Keratinocyte (primary cell): ENCODE measurements at regions not wholly inside any gene's neighbourhood (a gene's known extent, or its start where the extent isn't known, plus 50 kb on each side); places are given as distances from the start of the nearest gene placed in this dataset.

Experiments
- DNase-seq: peaks from one replicate; pipeline ENCODE4 v3.0.0-alpha.2; 2011; ENCODE audit warnings: low read depth, missing footprints, low spot score
- FAIRE-seq: peaks from 2 replicates; lab custom pipeline; 2011; peaks lifted over from hg19 to GRCh38; lab: Jason Lieb, UNC
- H2AFZ ChIP-seq: 2 replicates; pipeline ENCODE4 v1.6.0; 2012; ENCODE audit warnings: low read length, control low read depth, inconsistent platforms; ENCODE audit not compliant: control insufficient read depth
- H3K27ac ChIP-seq: 2 replicates; pipeline ENCODE4 v1.5.1; 2011; ENCODE audit warnings: low read length; ENCODE audit not compliant: control insufficient read depth, insufficient read depth
- H3K27me3 ChIP-seq: 3 replicates; pipeline ENCODE4 v1.6.0; 2011; ENCODE audit warnings: low read length; ENCODE audit not compliant: control insufficient read depth, insufficient read depth; ENCODE audit errors: extremely low read depth
- H3K36me3 ChIP-seq, 2 experiments: 2 replicates in 1 of 2; 3 replicates in 1 of 2; pipeline ENCODE4 v1.5.1; 2011; ENCODE audit warnings: low read length in 2 of 2, mild to moderate bottlenecking in 1 of 2; ENCODE audit not compliant: control insufficient read depth in 2 of 2, insufficient read depth in 2 of 2; ENCODE audit errors: extremely low read depth in 1 of 2
- H3K4me1 ChIP-seq: 3 replicates; pipeline ENCODE4 v1.5.1; 2011; ENCODE audit warnings: low read length; ENCODE audit not compliant: control insufficient read depth, insufficient read depth; ENCODE audit errors: extremely low read depth
- H3K4me2 ChIP-seq: 3 replicates; pipeline ENCODE4 v1.6.0; 2011; ENCODE audit warnings: low read depth, low read length; ENCODE audit not compliant: control insufficient read depth, insufficient read depth; ENCODE audit errors: extremely low read depth
- H3K4me3 ChIP-seq, 3 experiments: fragments of 200-600 bp in 1 of 3; sonication (generic) in 1 of 3; 2 replicates in 2 of 3; 3 replicates in 1 of 3; pipeline ENCODE4 v1.5.1; 2011 to 2016; ENCODE audit warnings: low read length in 3 of 3, mild to moderate bottlenecking in 3 of 3, control low read depth in 2 of 3, inconsistent platforms in 1 of 3, low read depth in 1 of 3, mixed read lengths in 1 of 3, mixed run types in 1 of 3, moderate library complexity in 1 of 3; ENCODE audit not compliant: control insufficient read depth in 2 of 3, insufficient read depth in 2 of 3; ENCODE audit errors: extremely low read depth in 1 of 3
- H3K79me2 ChIP-seq: 2 replicates; pipeline ENCODE4 v1.6.0; 2012; ENCODE audit warnings: low read length; ENCODE audit not compliant: control insufficient read depth, insufficient read depth
- H3K9ac ChIP-seq: 3 replicates; pipeline ENCODE4 v1.6.0; 2011; ENCODE audit warnings: low read length; ENCODE audit not compliant: control insufficient read depth, insufficient read depth; ENCODE audit errors: extremely low read depth
- H3K9me1 ChIP-seq: 3 replicates; pipeline ENCODE4 v1.6.0; 2011; ENCODE audit warnings: low read length; ENCODE audit not compliant: control insufficient read depth, insufficient read depth; ENCODE audit errors: extremely low read depth
- H3K9me3 ChIP-seq: 2 replicates; pipeline ENCODE4 v1.5.1; 2012; ENCODE audit warnings: low read depth, low read length; ENCODE audit not compliant: control insufficient read depth
- H4K20me1 ChIP-seq: 3 replicates; pipeline ENCODE4 v1.6.0; 2011; ENCODE audit warnings: low read length; ENCODE audit not compliant: control insufficient read depth, insufficient read depth; ENCODE audit errors: extremely low read depth
- EZH2 ChIP-seq: IDR thresholded peaks from one replicate; pipeline ENCODE4 v1.6.1; 2012; ENCODE audit warnings: inconsistent platforms, mild to moderate bottlenecking, low read length, moderate library complexity
- dilution Hi-C: fragments of 300-500 bp; cut with MboI; formaldehyde crosslinking; loops from one replicate; pipeline ENCODE4 v1.7.0; 2020; ENCODE audit warnings: low sequenced_read_pairs; ENCODE audit not compliant: extremely low pct_ligation_motif_present
- TF ChIP-seq, protein P1 (sequence below), 3 experiments: IDR thresholded peaks in 1 of 3; conservative IDR thresholded peaks in 1 of 3; optimal IDR thresholded peaks in 1 of 3; 2 replicates in 2 of 3; 3 replicates in 1 of 3; pipeline versions ENCODE3 to v1.5.1; 2011; ENCODE audit warnings: low read length in 3 of 3, mild to moderate bottlenecking in 3 of 3, moderate library complexity in 2 of 3, control low read depth in 1 of 3, inconsistent platforms in 1 of 3; ENCODE audit not compliant: insufficient read depth in 2 of 3; ENCODE audit errors: extremely low read depth in 1 of 3

DNA sequence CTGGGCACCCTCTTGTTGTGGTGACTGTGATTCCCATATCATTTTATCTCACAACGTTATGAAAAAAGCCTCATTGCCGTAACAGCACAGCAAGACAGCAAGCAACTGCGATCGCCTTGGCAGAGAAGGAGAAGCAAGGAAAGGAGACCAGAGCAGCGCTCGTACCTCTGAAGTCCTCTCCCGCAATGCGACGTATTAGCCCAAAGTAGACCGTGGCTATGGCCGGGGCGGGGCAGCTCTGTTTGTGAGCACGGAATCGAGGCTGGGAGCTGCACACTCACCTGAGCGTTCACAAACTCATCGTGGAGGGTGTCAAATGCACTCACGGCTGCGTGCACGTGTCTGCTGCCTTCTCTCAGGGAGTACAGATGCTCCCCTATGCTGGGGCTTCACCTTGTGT lies 76.1 kb downstream of the YTHDF1 start:
- no peak overlapping the region for H3K4me3 ChIP-seq
- no peak overlapping the region for H2AFZ ChIP-seq
- no peak for FAIRE-seq
- no peaks in the 10 kb centered on the region for H3K9me1 ChIP-seq
- no peaks in the 10 kb centered on the region for H3K4me1 ChIP-seq
- DNase-seq = no peak
- H3K27me3 ChIP-seq = no peaks in the 10 kb centered on the region
- H3K4me2 ChIP-seq = no peak overlapping the region
- H3K27ac ChIP-seq = no peak overlapping the region
- H3K9me3 ChIP-seq = no peaks in the 10 kb centered on the region
- H3K79me2 ChIP-seq = no peaks in the 10 kb centered on the region
- no peak overlapping the region for H3K9ac ChIP-seq
- dilution Hi-C loops = no loop called here
- no peaks in the 10 kb centered on the region for H4K20me1 ChIP-seq
- no peaks in the 10 kb centered on the region for H3K36me3 ChIP-seq
- TF ChIP-seq EZH2 = no peak
- TF ChIP-seq, protein P1, sequence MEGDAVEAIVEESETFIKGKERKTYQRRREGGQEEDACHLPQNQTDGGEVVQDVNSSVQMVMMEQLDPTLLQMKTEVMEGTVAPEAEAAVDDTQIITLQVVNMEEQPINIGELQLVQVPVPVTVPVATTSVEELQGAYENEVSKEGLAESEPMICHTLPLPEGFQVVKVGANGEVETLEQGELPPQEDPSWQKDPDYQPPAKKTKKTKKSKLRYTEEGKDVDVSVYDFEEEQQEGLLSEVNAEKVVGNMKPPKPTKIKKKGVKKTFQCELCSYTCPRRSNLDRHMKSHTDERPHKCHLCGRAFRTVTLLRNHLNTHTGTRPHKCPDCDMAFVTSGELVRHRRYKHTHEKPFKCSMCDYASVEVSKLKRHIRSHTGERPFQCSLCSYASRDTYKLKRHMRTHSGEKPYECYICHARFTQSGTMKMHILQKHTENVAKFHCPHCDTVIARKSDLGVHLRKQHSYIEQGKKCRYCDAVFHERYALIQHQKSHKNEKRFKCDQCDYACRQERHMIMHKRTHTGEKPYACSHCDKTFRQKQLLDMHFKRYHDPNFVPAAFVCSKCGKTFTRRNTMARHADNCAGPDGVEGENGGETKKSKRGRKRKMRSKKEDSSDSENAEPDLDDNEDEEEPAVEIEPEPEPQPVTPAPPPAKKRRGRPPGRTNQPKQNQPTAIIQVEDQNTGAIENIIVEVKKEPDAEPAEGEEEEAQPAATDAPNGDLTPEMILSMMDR (optimal IDR thresholded peaks at IDR 0.05 in 1 of 3, IDR thresholded peaks at IDR 0.05 in 1 of 3, conservative IDR thresholded peaks at IDR 0.05 in 1 of 3; ENCODE audit: extremely low read depth in 1 of 3, insufficient read depth in 2 of 3, low read length in 3 of 3) = no peak

DNA sequence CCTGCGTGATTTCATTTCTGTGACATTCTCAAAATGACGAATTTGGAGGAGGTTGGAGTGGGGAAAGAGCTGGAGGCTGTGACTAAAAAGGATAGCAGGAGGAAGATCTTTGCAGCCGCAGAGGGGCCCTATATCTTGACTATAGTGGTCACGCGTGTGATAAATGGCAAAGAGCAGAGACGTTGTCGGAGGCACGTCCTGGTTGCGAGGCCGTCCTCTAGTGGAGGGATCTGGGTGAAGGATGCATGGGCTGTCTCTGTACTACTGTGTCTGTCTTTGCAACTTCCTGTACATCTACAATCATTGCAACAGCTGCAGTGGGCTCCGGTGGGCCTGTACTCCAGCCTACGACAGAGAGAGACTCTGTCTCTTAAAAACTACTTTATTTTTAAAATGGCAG lies 76.6 kb downstream of the YTHDF1 start:
- Histone ChIP-seq H4K20me1 (no peaks in the 10 kb centered on the region), H3K4me3 (no peak overlapping the region), H3K79me2 (no peaks in the 10 kb centered on the region), H3K9ac (no peak overlapping the region), H2AFZ (no peak overlapping the region), H3K4me2 (no peak overlapping the region), H3K9me3 (no peaks in the 10 kb centered on the region), H3K36me3 (no peaks in the 10 kb centered on the region), H3K4me1 (no peaks in the 10 kb centered on the region), H3K27ac (no peak overlapping the region), H3K9me1 (no peaks in the 10 kb centered on the region), H3K27me3 (no peaks in the 10 kb centered on the region)
- DNase-seq (no peak), FAIRE-seq (no peak)
- TF ChIP-seq, protein P1 (optimal IDR thresholded peaks at IDR 0.05 in 1 of 3, IDR thresholded peaks at IDR 0.05 in 1 of 3, conservative IDR thresholded peaks at IDR 0.05 in 1 of 3; ENCODE audit: extremely low read depth in 1 of 3, insufficient read depth in 2 of 3, low read length in 3 of 3) = no peak
- no peak for TF ChIP-seq EZH2
- dilution Hi-C loops = no loop called here
